Stromal cell of bone marrow (primary cell): ENCODE measurements at regions not wholly inside any gene's neighbourhood (a gene's known extent, or its start where the extent isn't known, plus 50 kb on each side); places are given as distances from the start of the nearest gene placed in this dataset.

Experiments used
- DNase-seq: peaks from one replicate; pipeline ENCODE4 v3.0.0-alpha.2; 2012; ENCODE audit warnings: low read depth

DNA sequence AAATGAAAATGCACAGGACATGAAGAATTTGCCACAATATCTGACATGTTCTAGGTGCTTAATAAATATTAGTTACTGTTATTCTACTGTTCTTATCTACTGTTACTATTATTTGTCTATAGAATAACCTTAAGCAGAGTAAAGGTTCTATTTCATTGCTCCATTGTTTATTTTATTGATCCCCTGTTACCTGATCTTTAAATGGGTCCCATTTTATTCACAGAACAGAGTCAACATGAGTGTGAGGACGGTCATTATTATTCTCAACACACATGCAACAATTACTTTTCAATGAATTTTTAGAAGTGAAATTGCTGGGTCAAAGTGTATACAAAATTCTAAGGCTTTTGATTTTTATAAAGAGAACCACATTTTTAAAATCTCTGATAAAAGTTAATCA, 186.9 kb downstream of the AHR start:
- no peak for DNase-seq

DNA sequence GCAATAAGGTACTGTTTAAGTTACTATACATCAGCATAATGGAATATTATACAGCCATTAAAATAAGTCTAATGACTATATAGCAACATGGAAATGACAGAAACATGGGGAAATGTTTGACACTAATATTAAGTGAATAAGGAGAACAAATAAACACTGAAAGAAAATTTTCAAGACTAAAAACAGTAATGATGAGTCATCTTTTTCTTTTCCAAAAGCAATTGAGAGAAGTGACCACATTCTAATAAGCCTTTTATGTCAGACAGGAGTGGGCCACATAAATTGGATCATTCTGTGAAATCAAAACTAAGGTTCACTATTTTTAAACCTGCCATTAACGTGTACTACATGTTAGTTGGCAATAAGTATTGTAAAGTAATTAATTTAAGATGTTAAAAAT, 187.5 kb downstream of the AHR start:
- no peak for DNase-seq

DNA sequence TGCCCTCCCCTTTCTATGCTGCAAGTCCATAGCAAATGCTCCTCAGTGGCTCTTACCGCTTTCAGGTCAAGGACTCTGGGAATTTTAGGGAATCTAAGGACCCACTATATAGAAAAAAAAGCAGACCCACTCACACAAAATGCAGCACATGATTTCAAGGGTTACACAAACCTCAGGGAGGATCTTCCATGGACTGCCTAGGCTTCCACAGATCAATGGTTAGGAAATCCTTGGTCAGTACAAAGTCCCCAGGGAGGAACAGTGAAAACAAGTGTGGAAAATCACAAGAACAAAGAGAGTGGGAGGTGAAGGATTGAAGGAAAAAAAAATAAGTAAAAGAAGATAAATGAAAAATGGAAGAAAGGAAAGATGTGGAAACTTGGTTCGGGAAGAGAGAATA, 188.4 kb downstream of the AHR start:
- DNase-seq: no peak

DNA sequence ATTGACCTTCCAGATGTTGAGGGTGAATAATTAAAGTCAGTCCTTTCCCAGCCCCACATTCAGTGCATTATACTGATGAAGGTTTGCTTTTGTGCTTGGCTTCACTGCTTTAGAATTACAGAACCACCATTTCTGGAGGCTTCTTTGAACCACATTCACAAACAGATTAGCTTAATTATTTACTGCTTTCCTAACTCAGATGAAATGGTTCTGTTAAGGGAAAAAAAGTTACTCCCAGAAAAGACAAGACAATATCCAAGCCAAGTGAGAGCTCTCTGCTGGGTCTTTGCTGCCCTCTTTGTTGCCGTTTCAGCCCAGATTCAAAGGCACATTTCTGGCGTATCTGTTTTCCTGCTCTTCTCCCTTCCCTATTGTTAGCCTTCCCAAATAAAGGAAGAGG, 188.9 kb downstream of the AHR start:
- DNase-seq: no peak

DNA sequence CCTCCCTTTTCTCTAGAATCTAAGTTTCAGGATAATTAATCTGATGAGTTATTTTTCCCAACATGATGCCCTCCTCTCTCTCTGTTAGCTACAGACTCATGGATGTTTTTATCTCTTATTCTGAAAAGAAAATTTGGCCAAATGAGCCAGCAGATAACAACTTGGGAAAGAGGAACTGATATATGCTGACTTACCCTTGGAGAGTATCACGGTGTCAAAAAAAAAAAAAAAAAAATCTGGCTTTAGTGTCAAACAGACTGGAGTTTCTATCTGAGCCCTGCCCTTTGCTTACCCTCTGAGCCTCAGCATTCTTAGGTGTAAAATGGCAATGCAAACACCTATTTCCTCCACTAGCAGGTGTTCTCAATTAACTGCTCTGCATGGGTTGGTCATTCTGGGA, 190.4 kb downstream of the AHR start:
- no peak for DNase-seq

DNA sequence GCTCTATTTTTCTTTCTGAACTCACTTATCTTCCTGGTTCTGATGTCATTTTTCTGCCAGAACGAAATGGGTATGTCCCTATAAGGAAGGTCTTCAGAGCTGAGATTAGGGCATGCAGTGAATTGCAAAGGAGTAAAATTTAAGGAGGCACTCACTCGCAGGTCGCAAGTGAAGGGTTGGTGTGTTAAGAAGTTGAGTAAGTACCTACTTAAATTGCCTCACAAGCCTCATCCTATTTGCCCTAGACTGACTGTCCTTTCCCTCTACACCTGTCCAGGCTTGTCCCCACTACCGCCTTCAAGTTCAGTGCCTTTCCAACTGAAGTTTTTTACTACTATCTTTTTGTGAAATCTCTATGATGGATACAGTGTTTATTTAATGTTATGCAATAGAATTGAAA, 191.5 kb downstream of the AHR start:
- DNase-seq: no peak

DNA sequence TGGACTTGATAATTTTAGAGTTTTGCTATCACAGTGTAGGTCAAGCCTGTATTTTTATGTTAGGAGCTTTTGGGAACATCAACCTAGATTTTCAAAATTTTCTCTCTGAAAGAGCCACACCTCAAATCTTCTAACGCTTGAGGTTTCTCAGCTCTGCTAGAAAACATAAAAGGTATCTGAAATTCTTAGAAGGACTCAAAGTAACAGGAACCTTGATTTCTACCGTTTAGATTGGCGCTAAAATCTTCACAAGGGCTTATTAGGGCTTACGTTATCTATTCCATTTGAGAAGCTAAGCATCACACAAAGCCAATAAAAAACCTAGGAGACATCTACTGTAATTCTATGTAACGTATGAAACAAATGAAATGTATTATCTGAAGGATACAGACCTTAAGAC, 192.4 kb downstream of the AHR start:
- no peak for DNase-seq

DNA sequence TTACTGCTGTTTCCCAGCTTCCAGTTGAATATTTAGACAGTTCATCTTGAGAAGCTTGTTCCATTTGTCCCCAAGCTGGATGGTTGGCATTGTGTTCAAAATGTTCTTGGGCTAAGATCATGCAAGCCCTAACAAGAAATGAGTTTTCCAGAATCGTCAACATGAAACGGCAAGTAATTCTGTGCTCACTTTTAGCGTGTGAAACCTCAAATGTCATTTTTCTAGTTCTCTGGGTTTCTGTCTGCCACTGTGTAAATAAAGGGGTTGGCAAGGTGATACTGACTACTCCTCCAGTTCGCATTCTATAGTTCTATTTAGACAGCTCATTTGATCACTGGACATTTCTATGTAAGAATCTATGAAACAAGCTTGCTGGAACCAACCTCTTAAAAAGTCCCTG, 194.0 kb downstream of the AHR start:
- no peak for DNase-seq

DNA sequence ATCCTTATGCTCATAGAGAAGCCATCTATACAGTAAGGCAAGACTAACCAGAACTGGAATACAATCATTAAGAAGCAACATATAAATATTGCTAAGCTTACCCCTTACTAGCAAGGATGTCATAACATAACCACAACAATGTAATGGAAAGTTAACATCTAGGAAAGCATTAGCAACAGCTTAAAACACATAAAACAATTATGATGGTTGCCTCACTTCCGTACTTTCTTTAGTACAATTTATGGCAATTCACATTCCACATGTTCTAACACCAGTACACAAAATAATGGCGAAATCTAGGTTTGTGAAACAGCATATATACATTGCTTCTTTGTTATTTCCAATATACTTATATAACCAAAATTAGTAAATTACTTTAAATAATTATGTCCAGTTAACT, 195.0 kb downstream of the AHR start:
- DNase-seq: no peak

DNA sequence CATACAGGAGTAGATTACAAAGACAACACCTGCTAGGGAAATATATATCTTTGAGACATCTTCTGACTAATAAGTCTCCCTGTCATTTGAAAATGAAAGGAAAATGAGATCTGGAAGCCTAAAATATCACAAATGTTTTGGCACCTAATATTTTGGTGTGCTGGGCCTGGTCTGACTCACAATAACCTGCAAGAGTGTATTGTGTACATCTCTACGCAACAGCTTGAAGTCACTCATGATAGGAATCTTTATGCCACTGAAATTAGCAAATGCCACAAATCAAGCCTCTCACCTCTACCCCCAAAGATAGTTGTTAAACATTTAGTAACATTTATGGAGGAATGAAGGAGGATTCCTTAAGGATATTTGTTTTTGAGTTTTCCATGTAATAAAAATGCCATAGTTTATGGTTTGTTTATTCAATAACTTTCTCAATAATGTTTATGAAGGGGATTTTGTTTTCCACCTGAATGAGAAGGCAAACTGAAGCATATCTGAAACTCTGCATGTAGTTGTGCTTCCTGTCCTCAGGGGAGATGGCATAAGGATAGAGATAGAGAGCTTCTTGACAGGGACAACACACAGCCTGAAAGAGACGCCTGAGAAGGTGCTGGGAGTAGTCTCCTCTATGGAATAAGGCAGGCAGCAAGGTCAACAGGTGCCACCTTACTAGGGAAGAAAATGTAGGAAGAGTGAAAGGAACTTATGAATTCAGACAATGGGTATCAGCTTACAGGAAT, 197.4 kb downstream of the AHR start:
- no peak for DNase-seq

DNA sequence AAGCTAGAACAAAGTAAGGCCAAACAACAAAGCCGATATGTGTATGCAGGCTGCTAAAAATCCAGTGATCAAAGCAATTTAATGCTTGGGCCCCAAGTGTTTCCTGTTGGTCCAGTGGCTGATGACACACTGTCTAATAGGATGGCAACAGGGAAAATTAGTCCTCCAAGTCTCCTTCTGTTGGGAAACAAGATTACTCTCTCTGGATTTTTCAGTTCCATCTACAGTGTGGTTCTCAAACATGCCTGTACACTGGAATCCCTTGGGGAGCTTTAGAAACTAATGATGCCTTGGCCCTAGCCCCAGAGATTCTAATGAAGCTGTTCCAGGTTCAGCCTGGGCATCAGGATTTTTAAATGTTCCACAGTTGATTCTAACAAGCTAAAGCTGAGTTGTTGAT, 198.7 kb downstream of the AHR start:
- DNase-seq: peak; percentile 17

DNA sequence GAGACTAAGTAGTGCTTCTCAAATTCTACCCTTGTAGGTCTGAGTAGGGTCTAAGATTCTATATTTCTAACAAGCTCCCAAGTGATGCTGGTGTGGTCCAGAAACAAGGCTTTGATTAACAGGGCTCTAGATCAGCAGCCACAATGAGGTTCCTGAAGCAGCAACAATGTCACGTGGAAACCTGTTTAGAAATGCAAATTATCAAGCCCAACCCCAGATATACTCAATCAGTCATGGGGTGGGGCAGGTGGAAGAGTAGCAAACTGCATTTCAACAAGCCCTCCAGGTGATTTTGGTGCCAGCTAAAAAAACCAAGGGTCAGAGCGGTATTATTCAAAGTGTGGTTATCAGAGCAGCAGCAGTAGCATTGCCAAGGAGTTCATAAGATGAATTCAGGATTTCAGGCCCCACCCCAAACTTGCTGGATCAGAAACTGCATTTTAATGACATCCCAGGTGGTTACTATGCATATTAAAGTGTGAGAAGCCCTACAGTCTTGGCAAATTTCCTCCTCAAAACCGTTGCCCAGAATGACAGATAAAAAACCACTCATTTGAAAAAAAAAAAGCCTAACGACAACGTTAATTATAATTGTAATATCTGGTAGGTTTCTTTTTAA, 199.2 kb downstream of the AHR start:
- DNase-seq: no peak

DNA sequence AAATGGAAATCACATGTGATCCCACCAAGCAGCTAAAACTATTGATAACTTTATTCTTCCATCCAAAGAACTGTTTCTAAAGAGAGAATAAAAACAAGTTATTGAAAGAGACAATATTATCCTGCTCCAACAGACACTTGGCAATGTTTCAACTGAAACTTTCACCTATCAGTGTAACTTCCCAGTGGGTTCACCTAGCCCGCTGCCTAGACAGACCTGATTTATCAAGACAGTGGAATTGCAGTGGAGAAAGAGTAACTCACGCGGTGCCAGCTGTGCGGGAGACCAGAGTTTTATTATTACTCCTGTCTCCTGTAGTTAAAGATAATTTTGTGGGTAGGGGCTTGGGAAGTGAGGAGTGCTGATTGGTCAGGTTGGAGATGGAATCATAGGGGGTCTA, 199.8 kb downstream of the AHR start:
- no peak for DNase-seq

DNA sequence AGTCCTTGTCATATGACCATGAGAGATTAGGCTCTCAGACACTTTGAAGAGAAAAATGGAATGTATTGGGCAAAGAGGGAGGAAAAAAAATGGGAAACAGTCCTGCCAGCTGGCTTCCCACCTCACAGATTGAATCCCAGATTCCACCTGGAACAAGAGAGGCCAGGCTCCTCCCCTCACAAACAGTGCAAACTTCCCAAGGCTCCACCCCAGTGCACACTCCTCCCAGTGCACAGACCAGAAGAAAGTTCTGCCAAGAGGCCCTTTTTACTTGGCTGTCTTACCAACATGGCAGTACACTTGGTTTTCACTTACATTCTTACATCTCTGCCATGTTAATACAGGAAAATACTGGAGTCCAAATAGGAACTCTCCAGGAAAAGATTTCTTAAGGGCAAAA, 202.3 kb downstream of the AHR start:
- DNase-seq: no peak

DNA sequence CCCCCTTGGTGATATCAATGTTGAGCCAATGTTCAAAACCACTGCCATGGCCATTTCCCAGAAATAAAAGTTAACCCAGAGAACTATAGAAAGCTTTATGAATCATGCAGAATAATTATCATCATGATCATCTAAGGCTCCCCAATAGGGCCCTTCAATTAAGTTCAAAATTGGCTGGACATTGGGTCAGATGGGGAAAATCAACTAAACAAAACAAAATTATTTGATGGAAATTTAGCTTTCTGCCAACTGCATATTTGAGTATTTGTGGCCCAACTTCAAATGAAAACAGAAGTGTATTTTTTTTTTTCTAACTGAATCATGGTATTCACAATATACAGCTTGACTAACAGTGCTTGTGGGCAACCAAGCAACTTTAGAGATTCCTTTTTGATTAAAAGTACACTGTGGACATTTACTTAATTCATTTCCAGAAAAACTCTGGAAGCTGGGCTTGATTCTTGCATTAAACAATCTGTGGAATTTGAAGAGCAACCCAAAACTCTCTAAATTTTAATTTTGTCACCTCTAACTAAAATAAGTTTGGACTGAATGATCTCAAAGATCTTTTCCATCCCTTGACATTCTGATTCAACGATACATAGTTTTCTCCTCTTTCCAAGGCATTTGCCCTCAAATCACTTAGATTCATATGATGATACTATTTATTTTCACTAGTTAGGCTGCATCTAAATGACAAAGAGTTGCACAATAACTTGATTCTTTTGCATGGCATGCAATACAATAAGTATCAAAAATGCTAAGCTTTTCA, 203.2 kb downstream of the AHR start:
- peak; percentile 80 for DNase-seq

DNA sequence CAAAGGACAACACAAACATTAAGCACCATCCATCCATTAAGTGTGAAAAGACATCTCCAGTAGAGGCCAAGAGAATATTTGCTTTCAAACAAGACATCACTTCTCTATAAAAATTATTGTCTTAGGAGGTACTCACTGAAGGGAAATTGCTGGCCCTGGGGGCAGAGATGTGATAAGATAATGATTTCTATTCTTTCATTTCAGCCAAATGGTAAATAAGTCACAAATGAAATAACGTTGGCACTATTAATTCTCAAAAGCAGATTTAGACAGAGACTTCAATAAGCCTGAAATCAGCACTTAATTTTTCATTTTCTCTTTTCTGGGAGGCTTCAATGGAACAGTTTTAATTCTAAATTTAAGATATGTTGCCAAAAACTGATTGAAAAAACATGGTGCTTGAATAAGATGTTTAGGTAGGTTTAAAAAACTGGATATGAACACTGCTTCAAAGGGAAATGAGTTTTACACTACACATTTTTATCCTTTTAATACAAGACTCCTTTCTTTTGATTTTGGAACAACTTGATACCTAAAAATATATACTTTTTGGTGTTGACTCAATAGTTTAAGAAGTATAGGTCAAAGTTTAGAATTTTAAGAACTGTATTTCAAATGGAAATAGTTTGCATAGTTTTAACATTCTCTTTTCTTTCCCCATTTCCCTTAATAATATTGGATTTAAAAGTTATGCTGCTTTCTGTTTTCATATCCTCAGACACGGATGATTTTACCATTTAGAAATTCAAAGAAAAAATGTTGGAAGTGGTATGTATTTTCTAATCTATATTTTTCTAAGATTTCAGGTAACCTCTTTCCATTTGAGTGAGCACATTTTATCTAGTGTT, 204.0 kb downstream of the AHR start:
- DNase-seq: no peak

DNA sequence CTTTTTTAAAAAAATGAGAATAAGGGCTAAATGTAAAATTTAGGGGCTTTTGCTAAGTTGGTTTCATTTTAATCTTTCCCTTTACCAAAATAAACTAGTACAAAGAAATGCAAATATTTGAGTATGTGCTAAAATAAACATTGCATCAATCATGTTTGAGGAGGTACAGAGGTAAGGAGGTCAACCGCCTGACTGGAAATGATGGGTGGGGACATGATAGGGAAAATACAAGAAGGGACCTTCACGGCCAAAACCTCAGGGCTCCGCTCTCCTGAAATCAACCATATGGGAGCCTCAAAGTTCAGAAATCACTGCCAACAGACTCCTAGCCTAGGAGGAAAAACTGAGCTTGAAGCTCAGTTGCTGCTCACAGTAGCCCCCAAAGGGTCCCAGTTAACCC, 207.6 kb downstream of the AHR start:
- no peak for DNase-seq

DNA sequence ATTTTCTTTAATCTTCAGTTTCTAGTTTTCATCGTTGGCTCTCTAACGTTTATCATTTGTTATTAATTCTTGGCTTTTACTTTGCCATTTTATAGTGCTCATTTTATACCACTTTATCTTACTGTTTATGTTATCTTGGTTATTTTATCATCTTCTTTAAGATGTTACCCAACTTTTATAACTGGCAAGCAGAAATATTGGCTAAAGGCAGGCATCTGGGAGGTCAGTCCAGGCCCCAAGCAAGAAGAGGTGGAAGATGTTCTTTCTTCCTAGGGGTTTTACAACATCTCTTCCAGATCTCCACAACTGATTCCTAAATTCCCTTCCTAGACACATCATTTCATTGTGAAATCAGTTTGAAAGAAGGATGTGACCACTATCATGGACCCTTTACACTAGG, 208.1 kb downstream of the AHR start:
- DNase-seq: no peak

DNA sequence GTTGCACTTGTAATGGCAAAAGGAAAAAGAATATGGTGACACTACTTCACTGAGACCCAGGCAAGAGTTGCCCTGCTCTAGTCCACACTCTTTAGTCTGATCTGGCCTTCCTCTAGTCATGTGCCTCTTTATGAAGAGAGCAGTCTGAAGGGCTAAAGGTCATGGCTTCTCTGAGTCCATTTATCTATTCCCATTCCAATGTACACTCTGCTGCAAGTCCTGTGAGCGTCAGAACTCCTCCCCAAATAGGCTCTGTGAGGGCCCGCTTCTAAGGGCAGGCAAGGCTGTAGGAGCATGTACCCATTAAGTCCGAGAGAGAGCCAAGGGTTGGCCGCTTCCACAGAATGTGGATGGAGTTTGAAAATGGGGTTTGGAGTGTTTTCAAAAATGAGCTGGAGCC, 209.3 kb downstream of the AHR start:
- DNase-seq: no peak

DNA sequence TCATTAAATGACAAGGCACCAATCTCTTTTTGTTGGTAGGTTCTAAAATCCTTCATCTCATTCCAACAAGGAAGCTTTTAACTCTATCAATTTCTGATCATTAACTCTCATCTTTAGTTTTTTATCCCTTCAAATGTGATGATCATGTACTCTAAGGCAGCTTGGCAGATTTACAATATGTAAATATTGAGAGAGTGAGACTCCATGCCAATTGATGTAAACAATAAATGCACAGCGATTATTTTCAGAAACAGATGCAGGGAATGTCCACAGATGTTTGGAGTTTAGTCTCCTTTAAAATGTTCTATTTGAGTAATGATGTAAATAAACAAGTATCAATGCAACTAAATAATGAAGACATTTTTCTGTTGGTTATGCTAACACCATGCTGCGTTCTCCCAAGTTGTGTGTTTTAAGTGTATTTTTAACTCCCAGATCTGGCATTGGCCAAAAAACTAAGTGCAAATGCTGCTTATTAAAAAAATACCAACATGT, 213.8 kb downstream of the AHR start:
- no peak for DNase-seq

DNA sequence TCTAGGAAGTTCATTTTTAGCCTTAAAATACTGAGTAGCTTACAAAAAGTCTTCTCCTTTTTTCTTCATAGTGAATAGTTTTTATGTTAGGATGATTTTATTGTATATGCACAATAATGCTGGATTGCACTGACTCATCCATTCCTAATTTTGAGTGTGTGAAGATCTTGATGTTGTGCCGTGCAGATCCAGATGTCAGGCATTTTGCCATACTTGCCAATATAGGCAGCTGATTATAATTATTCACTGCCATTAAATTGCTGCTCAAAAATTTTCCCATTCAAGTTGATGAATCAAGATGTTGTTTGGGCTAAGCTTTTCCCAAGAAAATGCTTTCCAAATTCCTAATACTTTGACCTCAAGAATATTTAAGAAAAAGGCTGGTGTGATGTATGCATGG, 218.3 kb downstream of the AHR start:
- peak; percentile 33 for DNase-seq

DNA sequence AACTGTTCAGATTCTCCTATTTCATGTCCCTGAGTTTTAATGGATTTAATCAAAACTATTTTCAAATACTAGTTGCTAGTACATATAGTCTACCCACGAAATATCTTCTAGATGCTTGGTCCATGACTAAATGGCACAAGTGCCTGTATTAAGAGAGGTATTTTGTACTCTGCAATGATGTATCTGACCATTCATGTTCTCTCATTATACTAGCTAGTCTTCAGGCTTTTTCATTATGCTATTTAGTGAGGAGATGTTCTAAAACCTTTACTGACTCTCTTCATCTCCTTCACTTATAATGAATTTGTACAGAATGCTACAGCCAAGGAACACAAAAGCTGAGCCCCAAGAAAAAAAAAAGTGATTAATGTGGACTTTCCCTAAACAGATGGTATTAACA, 222.5 kb downstream of the AHR start:
- no peak for DNase-seq
